SU-DHL-6 (cell line): ENCODE measurements at regions not wholly inside any gene's neighbourhood (a gene's known extent, or its start where the extent isn't known, plus 50 kb on each side); places are given as distances from the start of the nearest gene placed in this dataset.

Experiments used
- H2AFZ ChIP-seq: fragments of 200-600 bp; sonication (generic); 2 replicates; pipeline ENCODE4 v1.6.1; 2014; ENCODE audit warnings: low read depth, mild to moderate bottlenecking, moderate library complexity, mixed read lengths, antibody characterized with exemption, low read length; ENCODE audit not compliant: severe bottlenecking
- H3F3A ChIP-seq: fragments of 200-600 bp; shearing (Covaris generic); 2 replicates; pipeline ENCODE4 v1.6.0; 2016; ENCODE audit warnings: antibody characterized with exemption, mild to moderate bottlenecking; ENCODE audit not compliant: insufficient read depth
- H3K27ac ChIP-seq: fragments of 200-600 bp; sonication (generic); 2 replicates; pipeline ENCODE4 v1.5.1; 2016; ENCODE audit warnings: low read depth, mild to moderate bottlenecking, low read length, moderate library complexity, mixed read lengths
- H3K27me3 ChIP-seq: fragments of 200-600 bp; sonication (generic), shearing (Covaris generic); 2 replicates; pipeline ENCODE4 v1.6.0; 2014; ENCODE audit warnings: mild to moderate bottlenecking, low read length
- H3K36me3 ChIP-seq: fragments of 200-600 bp; sonication (generic); 2 replicates; pipeline ENCODE4 v1.6.1; 2014; ENCODE audit warnings: mild to moderate bottlenecking, low read length, mixed read lengths
- H3K4me2 ChIP-seq: fragments of 300-600, 200-600 bp; shearing (Covaris generic), sonication (generic); 2 replicates; pipeline ENCODE4 v1.6.0; 2014; ENCODE audit warnings: low read length, low read depth, mild to moderate bottlenecking; ENCODE audit not compliant: poor library complexity, severe bottlenecking
- H3K4me3 ChIP-seq: fragments of 200-600 bp; sonication (generic); 2 replicates; pipeline ENCODE4 v1.5.1; 2014; ENCODE audit warnings: antibody characterized with exemption, low read length, mild to moderate bottlenecking, mixed read lengths; ENCODE audit not compliant: insufficient read depth, poor library complexity, severe bottlenecking
- H3K79me2 ChIP-seq: fragments of 200-600 bp; sonication (generic); 2 replicates; pipeline ENCODE4 v1.6.1; 2014; ENCODE audit warnings: mild to moderate bottlenecking, low read length, moderate library complexity; ENCODE audit not compliant: insufficient read depth
- H3K9ac ChIP-seq: fragments of 200-600 bp; sonication (generic); 2 replicates; pipeline ENCODE4 v1.7.0; 2014; ENCODE audit warnings: mild to moderate bottlenecking, low read length
- H3K9me2 ChIP-seq: fragments of 200-600 bp; sonication (generic); replicated peaks from 2 replicates; pipeline ENCODE4 v1.6.1; 2014; ENCODE audit warnings: low read length; ENCODE audit not compliant: insufficient read depth
- H3K9me3 ChIP-seq: fragments of 200-600 bp; sonication (generic); 2 replicates; pipeline ENCODE4 v1.6.1; 2014; ENCODE audit warnings: low read length, mixed read lengths; ENCODE audit not compliant: insufficient read depth
- H4K20me1 ChIP-seq: fragments of 200-600 bp; sonication (generic); 2 replicates; pipeline ENCODE4 v1.6.1; 2014; ENCODE audit warnings: low read depth, mild to moderate bottlenecking, antibody characterized with exemption, low read length, moderate library complexity, mixed read lengths
- EZH2phosphoT487 ChIP-seq: fragments of 200-600 bp; sonication (generic), shearing (Covaris generic); conservative IDR thresholded peaks from 2 replicates; pipeline ENCODE4 v1.6.1; 2018; ENCODE audit warnings: mild to moderate bottlenecking, antibody characterized with exemption, low read length, moderate library complexity, mixed read lengths
- TF ChIP-seq, protein P1 (sequence below): fragments of 200-600 bp; sonication (generic); IDR thresholded peaks from one replicate; pipeline ENCODE4 v1.5.1; 2017; ENCODE audit warnings: antibody characterized with exemption, mild to moderate bottlenecking, low read length, moderate library complexity; ENCODE audit not compliant: insufficient read depth, poor library complexity, severe bottlenecking

- Histone ChIP-seq H3K9ac (no peak overlapping the region), H3K79me2 (no peaks in the 10 kb centered on the region), H3K4me3 (no peak overlapping the region), H3K27ac (no peak overlapping the region), H3F3A (no peaks in the 10 kb centered on the region), H3K36me3 (no peaks in the 10 kb centered on the region), H3K9me3 (no peaks in the 10 kb centered on the region), H3K9me2 (no peaks in the 10 kb centered on the region), H3K27me3 (no peaks in the 10 kb centered on the region), H4K20me1 (no peaks in the 10 kb centered on the region), H2AFZ (no peak overlapping the region), H3K4me2 (no peak overlapping the region)
- TF ChIP-seq, protein P1, sequence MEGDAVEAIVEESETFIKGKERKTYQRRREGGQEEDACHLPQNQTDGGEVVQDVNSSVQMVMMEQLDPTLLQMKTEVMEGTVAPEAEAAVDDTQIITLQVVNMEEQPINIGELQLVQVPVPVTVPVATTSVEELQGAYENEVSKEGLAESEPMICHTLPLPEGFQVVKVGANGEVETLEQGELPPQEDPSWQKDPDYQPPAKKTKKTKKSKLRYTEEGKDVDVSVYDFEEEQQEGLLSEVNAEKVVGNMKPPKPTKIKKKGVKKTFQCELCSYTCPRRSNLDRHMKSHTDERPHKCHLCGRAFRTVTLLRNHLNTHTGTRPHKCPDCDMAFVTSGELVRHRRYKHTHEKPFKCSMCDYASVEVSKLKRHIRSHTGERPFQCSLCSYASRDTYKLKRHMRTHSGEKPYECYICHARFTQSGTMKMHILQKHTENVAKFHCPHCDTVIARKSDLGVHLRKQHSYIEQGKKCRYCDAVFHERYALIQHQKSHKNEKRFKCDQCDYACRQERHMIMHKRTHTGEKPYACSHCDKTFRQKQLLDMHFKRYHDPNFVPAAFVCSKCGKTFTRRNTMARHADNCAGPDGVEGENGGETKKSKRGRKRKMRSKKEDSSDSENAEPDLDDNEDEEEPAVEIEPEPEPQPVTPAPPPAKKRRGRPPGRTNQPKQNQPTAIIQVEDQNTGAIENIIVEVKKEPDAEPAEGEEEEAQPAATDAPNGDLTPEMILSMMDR = no peak
- no peak for TF ChIP-seq EZH2phosphoT487
Observed at GRCh38 chr3:30996467-30996866, 102.0 kb upstream of the GADL1 start.

DNA sequence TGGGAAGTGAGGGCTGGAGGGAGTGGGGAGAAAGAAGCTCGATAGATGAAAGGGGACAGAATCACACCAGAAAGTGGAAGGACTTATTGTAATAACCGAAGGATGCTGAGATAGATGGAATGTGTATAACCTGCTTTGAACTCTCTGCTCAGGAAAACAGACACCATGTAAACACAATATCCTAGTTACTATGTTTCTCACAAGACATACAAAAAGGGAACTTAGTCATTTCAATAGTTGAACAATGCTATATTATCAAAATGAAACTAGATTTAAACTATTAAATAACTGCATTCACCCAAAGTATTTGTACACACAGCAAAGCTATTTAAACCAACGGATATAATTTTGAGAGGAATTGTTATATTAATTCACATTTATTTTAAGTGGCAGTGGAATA is 108.3 kb upstream of the GADL1 start:
- Histone ChIP-seq H3K27me3 (no peaks in the 10 kb centered on the region), H3K27ac (no peak overlapping the region), H3K79me2 (no peaks in the 10 kb centered on the region), H3K36me3 (no peaks in the 10 kb centered on the region), H3K4me3 (no peak overlapping the region), H4K20me1 (no peaks in the 10 kb centered on the region), H3F3A (no peaks in the 10 kb centered on the region), H2AFZ (no peak overlapping the region), H3K9ac (no peak overlapping the region), H3K9me2 (no peaks in the 10 kb centered on the region), H3K9me3 (no peaks in the 10 kb centered on the region), H3K4me2 (no peak overlapping the region)
- TF ChIP-seq EZH2phosphoT487 = no peak
- TF ChIP-seq, protein P1 = no peak

GRCh38 chr3:31004025-31004678 is 109.7 kb upstream of the GADL1 start:
- no peak overlapping the region for H3K4me2 ChIP-seq
- no peak overlapping the region for H3K9ac ChIP-seq
- H3K9me2 ChIP-seq = no peaks in the 10 kb centered on the region

More at GRCh38 chr3:31004025-31004678, 109.7 kb upstream of the GADL1 start:
- Histone ChIP-seq H3F3A (no peaks in the 10 kb centered on the region), H3K79me2 (no peaks in the 10 kb centered on the region), H3K9me3 (no peaks in the 10 kb centered on the region), H3K27ac (no peak overlapping the region), H3K36me3 (no peaks in the 10 kb centered on the region), H2AFZ (no peak overlapping the region), H4K20me1 (no peaks in the 10 kb centered on the region), H3K27me3 (no peaks in the 10 kb centered on the region), H3K4me3 (no peak overlapping the region)
- TF ChIP-seq EZH2phosphoT487 = no peak
- TF ChIP-seq, protein P1 = no peak
